Loucy (cell line): ENCODE measurements at regions not wholly inside any gene's neighbourhood (a gene's known extent, or its start where the extent isn't known, plus 50 kb on each side); places are given as distances from the start of the nearest gene placed in this dataset.

Source experiments
- H2AFZ ChIP-seq: fragments of 200-600 bp; sonication (generic); 2 replicates; pipeline ENCODE4 v1.6.0; 2016; ENCODE audit warnings: antibody characterized with exemption, mild to moderate bottlenecking, low read length, moderate library complexity
- H3F3A ChIP-seq: fragments of 200-600 bp; 2 replicates; pipeline ENCODE4 v1.6.0; 2016; ENCODE audit warnings: antibody characterized with exemption, low read depth, mild to moderate bottlenecking
- H3K27me3 ChIP-seq: fragments of 200-600 bp; sonication (generic); 2 replicates; pipeline ENCODE4 v1.6.1; 2014; ENCODE audit warnings: low read length, mild to moderate bottlenecking; ENCODE audit not compliant: insufficient read depth, poor library complexity, severe bottlenecking
- H3K36me3 ChIP-seq: fragments of 200-600 bp; sonication (generic); 2 replicates; pipeline ENCODE4 v1.6.1; 2016; ENCODE audit warnings: low read length; ENCODE audit not compliant: insufficient read depth
- H3K4me1 ChIP-seq: fragments of 200-600 bp; sonication (generic); 2 replicates; pipeline ENCODE4 v1.5.1; 2014; ENCODE audit warnings: low read length, mild to moderate bottlenecking; ENCODE audit not compliant: insufficient read depth, poor library complexity, severe bottlenecking
- H3K4me2 ChIP-seq: fragments of 200-600 bp; sonication (generic); 2 replicates; pipeline ENCODE4 v1.6.0; 2014; ENCODE audit warnings: antibody characterized with exemption, low read length, low read depth, mild to moderate bottlenecking; ENCODE audit not compliant: poor library complexity, severe bottlenecking
- H3K4me3 ChIP-seq: fragments of 200-600 bp; sonication (generic); 2 replicates; pipeline ENCODE4 v1.5.1; 2014; ENCODE audit warnings: low read length, mild to moderate bottlenecking, mixed read lengths; ENCODE audit not compliant: poor library complexity, severe bottlenecking
- H3K79me2 ChIP-seq: fragments of 200-600 bp; sonication (generic); 2 replicates; pipeline ENCODE4 v1.6.1; 2014; ENCODE audit warnings: low read length; ENCODE audit not compliant: insufficient read depth
- H3K9ac ChIP-seq: fragments of 200-600 bp; sonication (generic); 2 replicates; pipeline ENCODE4 v1.6.0; 2014; ENCODE audit warnings: mild to moderate bottlenecking, low read depth, low read length, moderate library complexity; ENCODE audit not compliant: poor library complexity, severe bottlenecking
- H3K9me2 ChIP-seq: fragments of 200-600 bp; sonication (generic); replicated peaks from 2 replicates; pipeline ENCODE4 v1.6.1; 2016; ENCODE audit warnings: low read depth, low read length, mixed read lengths
- H3K9me3 ChIP-seq: fragments of 200-600 bp; sonication (generic); 2 replicates; pipeline ENCODE4 v1.6.1; 2014; ENCODE audit warnings: mild to moderate bottlenecking, antibody characterized with exemption, low read length, low read depth; ENCODE audit not compliant: insufficient read depth
- H4K20me1 ChIP-seq: fragments of 200-600 bp; sonication (generic); 2 replicates; pipeline ENCODE4 v1.6.0; 2014; ENCODE audit warnings: antibody characterized with exemption, low read length, mild to moderate bottlenecking; ENCODE audit not compliant: insufficient read depth, poor library complexity, severe bottlenecking
- CTCF ChIP-seq: fragments of 200-600 bp; sonication (generic); conservative IDR thresholded peaks from 2 replicates; pipeline ENCODE4 v1.5.1; 2014; ENCODE audit warnings: mild to moderate bottlenecking, antibody characterized with exemption, low read length
- EZH2phosphoT487 ChIP-seq: fragments of 200-600 bp; IDR thresholded peaks from 2 replicates; pipeline ENCODE4 v1.6.1; 2018; ENCODE audit warnings: antibody characterized with exemption, mild to moderate bottlenecking, moderate library complexity, borderline replicate concordance

DNA sequence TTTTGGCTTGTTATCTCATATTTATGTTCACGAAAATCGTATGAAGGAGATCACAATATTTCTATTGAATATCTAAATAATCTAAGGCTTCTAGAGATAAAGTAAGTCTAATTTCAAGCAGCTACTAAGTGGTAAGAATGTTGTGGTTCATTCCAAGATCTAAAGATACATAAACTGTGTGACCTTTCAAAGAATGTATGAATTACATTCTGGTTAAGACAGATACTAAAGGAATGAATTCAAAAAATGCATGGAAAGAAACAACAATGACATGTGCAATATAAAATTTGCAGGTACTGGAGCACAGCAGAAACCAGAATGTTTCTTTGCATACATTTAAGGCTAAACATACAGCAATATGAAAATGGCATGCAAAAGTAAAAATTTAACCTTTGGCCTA is 1214.6 kb downstream of the CDH8 start:
- Histone ChIP-seq H3K27me3 (no peaks in the 10 kb centered on the region), H2AFZ (no peak overlapping the region), H3K4me2 (no peak overlapping the region), H3K9me3 (no peaks in the 10 kb centered on the region; the same call in 1 of the 2 replicates), H3F3A (no peaks in the 10 kb centered on the region), H3K9ac (no peak overlapping the region), H4K20me1 (no peaks in the 10 kb centered on the region), H3K9me2 (no peaks in the 10 kb centered on the region), H3K36me3 (no peaks in the 10 kb centered on the region), H3K79me2 (no peaks in the 10 kb centered on the region), H3K4me3 (no peak overlapping the region), H3K4me1 (no peaks in the 10 kb centered on the region)
- TF ChIP-seq EZH2phosphoT487 (no peak), CTCF (no peak)

- TF ChIP-seq CTCF (no peak), EZH2phosphoT487 (no peak)
- Histone ChIP-seq H3K4me1 (no peaks in the 10 kb centered on the region), H3K9me3 (no peaks in the 10 kb centered on the region; the same call in 1 of the 2 replicates), H2AFZ (no peak overlapping the region), H3K27me3 (no peaks in the 10 kb centered on the region), H3K4me3 (no peak overlapping the region), H3K9ac (no peak overlapping the region), H4K20me1 (no peaks in the 10 kb centered on the region), H3K36me3 (no peaks in the 10 kb centered on the region), H3K9me2 (no peaks in the 10 kb centered on the region), H3K79me2 (no peaks in the 10 kb centered on the region), H3K4me2 (no peak overlapping the region), H3F3A (no peaks in the 10 kb centered on the region)
These were observed 1215.9 kb downstream of the CDH8 start for GRCh38 chr16:60820361-60820760.

DNA sequence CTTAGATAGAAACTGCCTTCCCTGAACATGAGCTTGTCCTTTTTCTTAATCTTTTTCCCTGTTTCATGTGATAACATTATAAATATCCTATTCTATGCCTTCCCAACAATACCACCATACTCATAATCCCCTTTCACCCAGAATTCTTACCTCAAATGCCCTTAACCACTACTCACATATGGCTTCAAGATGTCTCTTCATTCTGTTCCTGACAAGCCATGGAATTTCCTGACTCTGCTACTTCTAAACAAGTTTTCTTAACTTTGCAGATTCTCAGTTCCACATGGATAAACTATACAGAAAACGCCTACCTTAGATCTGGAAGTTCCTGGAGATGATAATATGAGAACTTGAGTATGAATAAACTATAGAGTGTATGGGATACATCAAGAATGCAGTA is 1217.8 kb downstream of the CDH8 start:
- Histone ChIP-seq H3K4me3 (no peak overlapping the region), H3K9ac (no peak overlapping the region), H3F3A (no peaks in the 10 kb centered on the region), H3K27me3 (no peaks in the 10 kb centered on the region), H4K20me1 (no peaks in the 10 kb centered on the region), H3K4me2 (no peak overlapping the region), H3K36me3 (no peaks in the 10 kb centered on the region), H3K79me2 (no peaks in the 10 kb centered on the region), H3K9me3 (no peaks in the 10 kb centered on the region; the same call in 1 of the 2 replicates), H3K9me2 (no peaks in the 10 kb centered on the region), H2AFZ (no peak overlapping the region), H3K4me1 (no peaks in the 10 kb centered on the region)
- no peak for TF ChIP-seq EZH2phosphoT487
- no peak for TF ChIP-seq CTCF
